ENCODE measurements at regions not wholly inside any gene's neighbourhood (a gene's known extent, or its start where the extent isn't known, plus 50 kb on each side); places are given as distances from the start of the nearest gene placed in this dataset.

DNA sequence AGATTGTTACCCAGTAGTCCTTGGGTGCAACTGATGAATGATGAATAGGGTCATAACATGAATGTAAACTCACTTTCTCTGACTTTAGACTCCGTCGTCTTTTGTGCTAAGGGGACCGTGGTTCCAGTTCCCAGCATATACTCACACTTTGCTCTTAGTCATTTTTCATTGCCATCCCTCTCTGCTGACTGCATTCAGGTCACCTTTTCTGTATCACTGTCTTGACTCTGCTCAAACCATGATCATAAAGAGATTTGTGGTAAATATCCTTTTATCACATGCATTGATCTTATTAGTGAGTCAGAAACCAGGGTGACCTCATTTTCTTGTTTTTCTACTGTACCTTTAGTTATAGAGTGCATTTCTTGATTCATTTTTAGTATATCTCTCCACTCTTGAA, 141.1 kb upstream of the AGR3 start:
- Histone ChIP-seq H3K4me1 (ENCODE audit: control insufficient read depth in 1 of 2, insufficient read depth in 2 of 2, low read length in 2 of 2) (no peaks in the 10 kb centered on the region), H3K9me3 (ENCODE audit: control insufficient read depth in 1 of 2, low read length in 2 of 2) (peaks cover 0 to 2% of the 10 kb centered on the region in 2 donors), H3K27ac (ENCODE audit: low read length) (no peak overlapping the region), H3K36me3 (ENCODE audit: control insufficient read depth in 1 of 2, insufficient read depth in 2 of 2, low read length in 2 of 2) (no peaks in the 10 kb centered on the region), H3K27me3 (ENCODE audit: low read depth, low read length) (no peaks in the 10 kb centered on the region), H3K4me3 (ENCODE audit: low read depth in 1 of 2, low read length in 2 of 2) (no peak overlapping the region)

DNA sequence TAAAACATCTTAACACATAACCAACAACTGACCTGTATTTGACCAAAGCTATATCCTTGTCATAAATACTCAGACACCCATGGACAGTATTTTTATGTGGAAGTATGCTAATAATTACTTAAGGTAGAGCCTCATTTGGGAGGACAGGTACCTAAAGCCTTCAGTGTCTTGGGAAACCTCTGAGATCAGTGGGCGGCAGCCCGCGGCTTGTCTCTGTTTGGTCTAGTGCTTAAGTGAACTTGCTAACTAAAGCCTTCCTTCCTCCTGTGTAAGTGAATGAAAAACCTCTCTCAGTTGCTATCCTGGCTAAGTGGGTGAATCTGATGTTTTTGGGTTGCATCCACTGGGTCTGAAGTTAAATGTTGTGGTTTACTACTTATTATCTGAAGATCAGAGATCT, 144.5 kb upstream of the AGR3 start:
- Histone ChIP-seq H3K4me1 (ENCODE audit: control insufficient read depth in 1 of 2, insufficient read depth in 2 of 2, low read length in 2 of 2) (no peaks in the 10 kb centered on the region), H3K9me3 (ENCODE audit: control insufficient read depth in 1 of 2, low read length in 2 of 2) (peaks cover 0 to 5% of the 10 kb centered on the region in 2 donors), H3K4me3 (ENCODE audit: low read depth in 1 of 2, low read length in 2 of 2) (no peak overlapping the region), H3K27ac (ENCODE audit: low read length) (no peak overlapping the region), H3K36me3 (ENCODE audit: control insufficient read depth in 1 of 2, insufficient read depth in 2 of 2, low read length in 2 of 2) (no peaks in the 10 kb centered on the region), H3K27me3 (ENCODE audit: low read depth, low read length) (no peaks in the 10 kb centered on the region)

DNA sequence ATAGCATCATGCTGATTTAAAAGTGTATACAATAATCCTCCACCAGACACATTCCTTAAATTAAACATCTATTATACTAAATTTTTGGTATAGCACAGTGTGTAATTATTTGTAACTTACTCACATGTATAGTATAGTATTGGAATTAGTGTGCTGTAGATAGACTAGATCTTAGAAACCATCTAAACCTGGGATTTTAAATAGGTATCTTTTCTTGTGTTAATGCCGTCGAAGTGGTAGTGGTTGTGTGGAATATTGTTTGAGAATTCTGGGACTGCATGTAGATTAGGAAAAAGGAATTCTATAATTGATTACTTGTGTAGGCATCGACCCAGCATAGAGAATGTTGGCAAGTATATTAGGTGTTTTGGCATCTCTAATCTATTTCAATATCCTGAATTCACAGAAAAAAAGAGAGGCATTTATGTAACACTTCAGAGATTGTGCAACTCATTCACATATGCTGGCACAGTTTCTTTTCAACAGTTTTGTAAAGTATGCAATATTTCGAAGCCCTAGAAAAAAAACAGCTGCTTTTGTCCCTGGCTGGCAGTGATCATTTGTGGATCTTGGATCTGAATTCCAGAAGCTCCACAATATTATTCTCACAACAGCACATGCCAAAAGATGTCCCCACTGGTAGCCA, 145.5 kb upstream of the AGR3 start:
- Histone ChIP-seq H3K27ac (ENCODE audit: low read length) (no peak overlapping the region), H3K27me3 (ENCODE audit: low read depth, low read length) (no peaks in the 10 kb centered on the region), H3K9me3 (ENCODE audit: control insufficient read depth in 1 of 2, low read length in 2 of 2) (peaks cover 0 to 5% of the 10 kb centered on the region in 2 donors), H3K4me1 (ENCODE audit: control insufficient read depth in 1 of 2, insufficient read depth in 2 of 2, low read length in 2 of 2) (no peaks in the 10 kb centered on the region), H3K4me3 (ENCODE audit: low read depth in 1 of 2, low read length in 2 of 2) (no peak overlapping the region), H3K36me3 (ENCODE audit: control insufficient read depth in 1 of 2, insufficient read depth in 2 of 2, low read length in 2 of 2) (no peaks in the 10 kb centered on the region)

DNA sequence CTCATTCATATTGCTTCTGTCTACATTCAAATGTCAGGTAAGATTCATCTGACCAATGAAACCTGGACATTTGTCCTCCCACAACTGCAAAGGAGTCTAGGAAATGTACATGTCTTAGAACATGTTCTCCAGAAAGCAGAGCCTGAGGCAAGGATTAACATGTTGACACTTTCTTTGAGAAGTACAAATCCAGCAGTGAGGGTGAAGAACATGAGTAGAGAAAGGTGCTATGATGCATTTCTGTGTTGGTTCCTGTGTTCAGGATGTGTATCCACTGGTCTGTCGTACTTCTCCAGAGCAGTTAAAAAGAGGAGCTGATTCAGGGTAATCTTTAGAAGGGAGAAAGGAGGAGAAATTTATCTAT, 146.0 kb upstream of the AGR3 start:
- H3K27me3 ChIP-seq (ENCODE audit: low read depth, low read length): no peaks in the 10 kb centered on the region
- H3K27ac ChIP-seq (ENCODE audit: low read length): no peak overlapping the region
- H3K36me3 ChIP-seq (ENCODE audit: control insufficient read depth in 1 of 2, insufficient read depth in 2 of 2, low read length in 2 of 2): no peaks in the 10 kb centered on the region
- no peaks in the 10 kb centered on the region for H3K4me1 ChIP-seq (ENCODE audit: control insufficient read depth in 1 of 2, insufficient read depth in 2 of 2, low read length in 2 of 2)
- no peak overlapping the region for H3K4me3 ChIP-seq (ENCODE audit: low read depth in 1 of 2, low read length in 2 of 2)
- H3K9me3 ChIP-seq (ENCODE audit: control insufficient read depth in 1 of 2, low read length in 2 of 2): peaks cover 0 to 5% of the 10 kb centered on the region in 2 donors

DNA sequence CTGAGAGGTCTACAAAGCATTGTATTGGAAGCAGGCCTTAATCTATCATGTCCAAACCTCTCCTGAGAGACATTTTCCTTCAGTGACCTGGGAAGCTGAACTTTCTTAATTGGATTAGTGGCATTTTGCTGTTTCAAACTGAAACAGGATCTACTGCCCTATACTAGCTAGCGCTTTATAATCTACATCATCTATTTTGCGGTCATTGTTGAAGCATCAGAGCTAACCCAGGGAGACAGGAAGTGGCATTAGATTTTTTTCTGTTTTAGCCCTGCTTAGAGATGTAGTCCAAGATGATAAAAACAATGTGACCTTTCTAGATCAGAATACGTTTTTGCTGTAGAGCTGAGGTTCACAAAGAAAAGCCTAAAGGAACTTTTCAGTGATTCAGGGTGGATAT, 147.4 kb upstream of the AGR3 start:
- Histone ChIP-seq H3K27me3 (ENCODE audit: low read depth, low read length) (no peaks in the 10 kb centered on the region), H3K4me3 (ENCODE audit: low read depth in 1 of 2, low read length in 2 of 2) (no peak overlapping the region), H3K36me3 (ENCODE audit: control insufficient read depth in 1 of 2, insufficient read depth in 2 of 2, low read length in 2 of 2) (no peaks in the 10 kb centered on the region), H3K4me1 (ENCODE audit: control insufficient read depth in 1 of 2, insufficient read depth in 2 of 2, low read length in 2 of 2) (no peaks in the 10 kb centered on the region), H3K27ac (ENCODE audit: low read length) (no peak overlapping the region), H3K9me3 (ENCODE audit: control insufficient read depth in 1 of 2, low read length in 2 of 2) (peaks cover 0 to 5% of the 10 kb centered on the region in 2 donors)

DNA sequence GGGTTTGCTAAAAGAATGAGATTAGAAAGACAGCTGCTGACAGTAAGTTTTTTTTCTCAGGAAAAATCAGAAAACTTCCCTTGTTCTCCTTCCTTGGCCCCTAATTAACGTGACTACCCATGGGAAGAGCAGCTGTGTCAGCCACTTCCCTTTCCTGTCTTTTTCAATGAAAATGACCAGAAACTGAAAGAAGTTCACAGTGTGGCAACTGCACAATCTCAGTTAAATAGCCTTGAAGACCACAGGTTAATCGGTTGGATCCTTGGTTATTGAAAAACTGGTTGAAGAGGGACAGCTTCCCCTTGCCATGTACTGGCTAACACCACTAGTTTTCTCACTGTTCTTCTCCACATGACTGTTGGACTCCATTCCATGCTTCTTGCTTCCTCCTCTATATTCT, 148.8 kb upstream of the AGR3 start:
- H3K27me3 ChIP-seq (ENCODE audit: low read depth, low read length): no peaks in the 10 kb centered on the region
- no peak overlapping the region for H3K4me3 ChIP-seq (ENCODE audit: low read depth in 1 of 2, low read length in 2 of 2)
- no peak overlapping the region for H3K27ac ChIP-seq (ENCODE audit: low read length)

DNA sequence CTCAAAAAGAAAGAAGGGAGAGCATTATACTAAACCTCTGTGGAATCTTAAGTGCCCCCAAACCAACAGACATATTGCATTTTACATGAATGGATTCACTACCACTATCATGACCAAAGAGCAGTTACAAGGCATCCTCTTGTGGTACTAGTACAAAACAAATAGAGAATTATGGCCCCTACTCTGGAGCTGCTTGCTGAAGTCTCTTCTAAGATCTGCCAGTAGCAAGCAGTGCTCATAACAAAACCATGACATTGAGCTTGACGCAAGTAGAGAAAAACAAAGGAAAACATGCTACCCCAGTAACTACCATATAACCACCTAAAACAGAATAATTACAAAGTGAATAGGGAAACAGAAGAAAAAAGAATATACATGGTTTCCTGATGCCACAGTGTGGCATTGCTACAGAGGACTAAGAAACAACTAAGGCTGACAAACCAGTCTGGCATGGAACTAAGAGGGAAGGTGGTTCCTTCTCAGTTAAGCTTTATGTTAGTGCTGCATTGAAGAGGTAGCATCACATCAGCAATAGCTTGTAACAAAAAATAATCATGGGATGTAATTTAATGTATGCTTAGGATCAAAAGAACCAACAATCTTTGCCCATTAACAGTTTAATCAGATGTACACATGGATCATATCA, 150.2 kb upstream of the AGR3 start:
- no peak overlapping the region for H3K4me3 ChIP-seq (ENCODE audit: low read depth in 1 of 2, low read length in 2 of 2)
- H3K27ac ChIP-seq (ENCODE audit: low read length): no peak overlapping the region
- H3K4me1 ChIP-seq (ENCODE audit: control insufficient read depth in 1 of 2, insufficient read depth in 2 of 2, low read length in 2 of 2): no peaks in the 10 kb centered on the region
- peaks cover 0 to 5% of the 10 kb centered on the region in 2 donors for H3K9me3 ChIP-seq (ENCODE audit: control insufficient read depth in 1 of 2, low read length in 2 of 2)
- no peaks in the 10 kb centered on the region for H3K27me3 ChIP-seq (ENCODE audit: low read depth, low read length)
- H3K36me3 ChIP-seq (ENCODE audit: control insufficient read depth in 1 of 2, insufficient read depth in 2 of 2, low read length in 2 of 2): no peaks in the 10 kb centered on the region

More for the DNA sequence above, 148.8 kb upstream of the AGR3 start:
- Histone ChIP-seq H3K9me3 (ENCODE audit: control insufficient read depth in 1 of 2, low read length in 2 of 2) (peaks cover 0 to 5% of the 10 kb centered on the region in 2 donors), H3K4me1 (ENCODE audit: control insufficient read depth in 1 of 2, insufficient read depth in 2 of 2, low read length in 2 of 2) (no peaks in the 10 kb centered on the region), H3K36me3 (ENCODE audit: control insufficient read depth in 1 of 2, insufficient read depth in 2 of 2, low read length in 2 of 2) (no peaks in the 10 kb centered on the region)

DNA sequence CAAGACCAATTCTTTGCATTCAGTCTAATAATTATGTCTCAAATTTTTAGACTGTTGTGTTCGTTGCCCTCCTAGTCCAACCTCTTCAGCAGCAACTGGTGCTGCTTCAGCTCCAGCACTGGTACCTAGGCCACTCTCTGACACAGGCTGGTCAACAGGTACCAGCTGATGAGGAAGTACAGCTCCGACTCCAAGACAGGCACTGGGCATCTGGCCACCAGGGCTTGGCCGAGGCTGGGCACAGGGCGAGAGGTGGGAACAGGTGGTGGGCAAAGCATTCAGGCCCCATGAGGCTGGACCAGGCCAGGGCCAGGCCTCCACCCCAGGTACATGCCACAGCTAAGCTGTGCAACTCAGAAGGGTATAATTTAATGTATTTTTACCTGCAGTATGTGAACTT, 151.5 kb upstream of the AGR3 start:
- Histone ChIP-seq H3K36me3 (ENCODE audit: control insufficient read depth in 1 of 2, insufficient read depth in 2 of 2, low read length in 2 of 2) (no peaks in the 10 kb centered on the region), H3K27me3 (ENCODE audit: low read depth, low read length) (no peaks in the 10 kb centered on the region), H3K4me3 (ENCODE audit: low read depth in 1 of 2, low read length in 2 of 2) (no peak overlapping the region), H3K9me3 (ENCODE audit: control insufficient read depth in 1 of 2, low read length in 2 of 2) (no peaks in the 10 kb centered on the region), H3K27ac (ENCODE audit: low read length) (no peak overlapping the region), H3K4me1 (ENCODE audit: control insufficient read depth in 1 of 2, insufficient read depth in 2 of 2, low read length in 2 of 2) (no peaks in the 10 kb centered on the region)

DNA sequence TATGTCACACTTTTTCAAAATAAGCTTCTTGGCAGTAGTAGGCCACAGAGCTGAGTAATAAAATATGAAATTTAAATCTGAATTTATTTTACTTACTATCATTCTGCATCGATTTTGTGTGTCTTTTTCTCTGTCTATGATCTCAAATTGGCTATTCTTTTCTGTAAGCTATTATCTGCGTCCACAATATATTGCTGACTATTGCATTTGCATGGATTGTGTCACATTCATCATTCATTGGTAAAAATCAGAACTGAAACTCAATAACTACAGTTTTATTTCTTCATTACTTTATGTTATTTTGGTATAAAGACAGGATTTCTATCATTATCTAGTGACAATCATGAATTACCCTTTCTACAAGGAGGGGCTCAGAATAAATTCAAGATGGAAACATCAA, 154.8 kb upstream of the AGR3 start:
- H3K27ac ChIP-seq (ENCODE audit: low read length): no peak overlapping the region
- no peaks in the 10 kb centered on the region for H3K9me3 ChIP-seq (ENCODE audit: control insufficient read depth in 1 of 2, low read length in 2 of 2)
- H3K27me3 ChIP-seq (ENCODE audit: low read depth, low read length): no peaks in the 10 kb centered on the region
- no peaks in the 10 kb centered on the region for H3K36me3 ChIP-seq (ENCODE audit: control insufficient read depth in 1 of 2, insufficient read depth in 2 of 2, low read length in 2 of 2)
- no peak overlapping the region for H3K4me3 ChIP-seq (ENCODE audit: low read depth in 1 of 2, low read length in 2 of 2)
- peaks cover 0 to 12% of the 10 kb centered on the region in 2 donors for H3K4me1 ChIP-seq (ENCODE audit: control insufficient read depth in 1 of 2, insufficient read depth in 2 of 2, low read length in 2 of 2)

DNA sequence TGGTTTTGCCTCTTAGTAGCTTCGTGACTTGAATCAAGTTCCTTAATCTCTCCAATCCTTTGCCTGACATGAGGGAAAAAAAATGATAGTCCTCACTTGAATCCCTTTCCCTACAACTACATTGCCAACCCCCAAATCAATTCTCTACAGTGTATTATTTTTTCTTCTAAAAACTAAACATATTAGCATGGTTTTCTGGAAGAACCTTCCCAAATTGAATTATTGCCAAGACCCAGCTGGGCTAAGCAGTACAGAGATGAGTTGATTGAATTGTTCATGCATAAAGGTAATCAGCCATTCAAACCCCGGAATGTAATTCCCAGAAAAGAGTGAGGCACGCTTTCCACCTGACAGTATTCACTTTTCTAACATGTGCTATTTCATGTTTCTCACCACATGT, 155.6 kb upstream of the AGR3 start:
- peaks cover 0 to 12% of the 10 kb centered on the region in 2 donors for H3K4me1 ChIP-seq (ENCODE audit: control insufficient read depth in 1 of 2, insufficient read depth in 2 of 2, low read length in 2 of 2)
- no peaks in the 10 kb centered on the region for H3K9me3 ChIP-seq (ENCODE audit: control insufficient read depth in 1 of 2, low read length in 2 of 2)
- H3K36me3 ChIP-seq (ENCODE audit: control insufficient read depth in 1 of 2, insufficient read depth in 2 of 2, low read length in 2 of 2): no peaks in the 10 kb centered on the region
- no peak overlapping the region for H3K4me3 ChIP-seq (ENCODE audit: low read depth in 1 of 2, low read length in 2 of 2)
- no peak overlapping the region for H3K27ac ChIP-seq (ENCODE audit: low read length)
- no peaks in the 10 kb centered on the region for H3K27me3 ChIP-seq (ENCODE audit: low read depth, low read length)

DNA sequence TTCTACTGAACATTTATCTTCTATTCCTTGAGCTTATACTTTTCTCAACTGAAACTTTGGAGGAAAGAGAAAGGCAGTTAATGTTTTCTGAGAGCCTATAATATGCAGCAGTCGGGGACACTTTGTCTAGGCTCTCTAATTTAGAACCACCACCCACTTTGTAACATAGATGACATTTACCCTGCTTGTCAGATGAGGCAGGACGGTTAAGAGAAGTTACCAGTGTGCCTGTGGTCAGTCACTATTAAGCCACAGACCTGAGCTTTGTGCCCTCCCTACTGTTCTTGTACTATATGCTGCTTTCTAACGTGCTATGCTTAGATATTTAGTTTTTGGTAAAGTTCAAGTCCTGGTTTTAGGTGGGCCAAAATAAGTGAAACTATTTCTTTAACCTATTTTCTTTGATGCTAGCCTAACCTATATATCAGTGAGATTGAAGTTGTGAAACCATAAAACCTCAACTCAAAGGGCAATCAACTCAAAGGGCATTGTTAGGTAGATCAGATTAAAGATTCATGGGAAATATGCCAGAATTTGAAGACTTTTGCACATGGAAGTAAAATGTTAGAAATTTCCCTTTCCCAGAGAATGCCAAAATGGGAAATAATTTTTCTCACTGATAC, 156.5 kb upstream of the AGR3 start:
- Histone ChIP-seq H3K4me3 (ENCODE audit: low read depth in 1 of 2, low read length in 2 of 2) (no peak overlapping the region), H3K4me1 (ENCODE audit: control insufficient read depth in 1 of 2, insufficient read depth in 2 of 2, low read length in 2 of 2) (peaks cover 0 to 12% of the 10 kb centered on the region in 2 donors), H3K9me3 (ENCODE audit: control insufficient read depth in 1 of 2, low read length in 2 of 2) (no peaks in the 10 kb centered on the region), H3K27ac (ENCODE audit: low read length) (no peak overlapping the region), H3K27me3 (ENCODE audit: low read depth, low read length) (no peaks in the 10 kb centered on the region), H3K36me3 (ENCODE audit: control insufficient read depth in 1 of 2, insufficient read depth in 2 of 2, low read length in 2 of 2) (no peaks in the 10 kb centered on the region)
